ENCODE measurements at regions not wholly inside any gene's neighbourhood (a gene's known extent, or its start where the extent isn't known, plus 50 kb on each side); places are given as distances from the start of the nearest gene placed in this dataset.

DNA sequence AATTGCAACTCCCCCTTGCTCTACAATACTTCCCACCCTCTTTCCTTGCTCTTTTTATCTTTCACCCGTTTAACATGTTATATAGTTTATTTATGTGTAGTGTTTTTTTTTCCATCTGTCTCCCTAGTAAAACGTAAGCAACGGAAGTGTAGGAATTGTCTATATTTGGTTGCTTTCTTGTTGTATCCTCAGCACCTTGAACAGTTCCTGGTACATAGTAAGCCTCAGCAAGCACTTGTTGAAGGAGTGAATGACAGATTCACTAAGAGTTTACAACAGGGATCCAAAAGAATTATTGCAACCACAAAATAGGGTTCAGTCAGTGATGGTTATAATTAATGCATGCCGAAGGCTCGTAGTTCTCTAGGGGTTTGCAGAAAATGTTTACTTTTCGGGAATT is 242.7 kb downstream of the SAMD5 start:
- CTCF ChIA-PET, result no interaction called here
- Histone ChIP-seq H3K14ac (replicated peaks; ENCODE audit: low read depth, low read length) (no peak overlapping the region), H2AK9ac (replicated peaks; ENCODE audit: low read depth, low read length, poor library complexity) (no peak overlapping the region), H2AFZ (replicated peaks; ENCODE audit: low read length, poor library complexity) (no peak overlapping the region), H3K4me2 (ENCODE audit: low read depth, low read length) (no peak overlapping the region), H3K36me3 (ENCODE audit: control insufficient read depth, insufficient read depth, low read length) (no peaks in the 10 kb centered on the region), H3K27ac (ENCODE audit: insufficient read depth, low read length) (no peak overlapping the region), H4K91ac (ENCODE audit: insufficient read depth, low read depth, low read length) (no peak overlapping the region), H3K9me3 (ENCODE audit: control insufficient read depth, insufficient read depth, low read length) (no peaks in the 10 kb centered on the region), H3K4ac (ENCODE audit: low read depth, low read length) (no peak overlapping the region), H3K4me3 (ENCODE audit: insufficient read depth, low read depth, low read length) (no peak overlapping the region), H2BK5ac (ENCODE audit: low read depth, low read length, poor library complexity, severe bottlenecking) (no peak overlapping the region), H3K18ac (ENCODE audit: low read depth, low read length) (no peak overlapping the region), H3K27me3 (ENCODE audit: control insufficient read depth, insufficient read depth, low read length) (no peaks in the 10 kb centered on the region), H3K79me1 (ENCODE audit: low read depth in 1 of 2, low read length in 2 of 2) (no peaks in the 10 kb centered on the region), H3K23ac (ENCODE audit: low read depth, low read length) (no peak overlapping the region), H4K20me1 (ENCODE audit: insufficient read depth, low read length) (no peaks in the 10 kb centered on the region), H4K8ac (ENCODE audit: low read depth in 2 of 2, low read length in 2 of 2) (no peak overlapping the region), H3K56ac (ENCODE audit: extremely low read depth, insufficient read depth, low read length) (no peak overlapping the region), H3K4me1 (ENCODE audit: control insufficient read depth, insufficient read depth, low read length) (no peaks in the 10 kb centered on the region), H2BK20ac (ENCODE audit: low read depth, low read length) (no peak overlapping the region), H2BK120ac (ENCODE audit: low read depth, low read length) (no peak overlapping the region), H3K9me1 (ENCODE audit: insufficient read depth, low read length) (no peaks in the 10 kb centered on the region), H2AK5ac (ENCODE audit: low read depth, low read length) (no peak overlapping the region), H4K5ac (ENCODE audit: low read depth, low read length) (no peak overlapping the region), H2BK15ac (ENCODE audit: low read depth, low read length) (no peak overlapping the region), H3K9ac (ENCODE audit: low read depth, low read length) (no peak overlapping the region)
- no CpG with 5 or more reads among the region's 6 CpGs for WGBS, 2 experiments (ENCODE audit: extremely low coverage in 2 of 2, insufficient read length in 1 of 2)
- TF ChIP-seq SMC3 (IDR thresholded peaks at IDR 0.05; ENCODE audit: low read depth, low read length), result no peak
- no peak for TF ChIP-seq MXI1 (IDR thresholded peaks at IDR 0.05; ENCODE audit: borderline replicate concordance, low read depth, low read length)
- TF ChIP-seq MAFK (IDR thresholded peaks at IDR 0.05; ENCODE audit: low read depth, low read length), result no peak
- no peak for TF ChIP-seq RAD21 (IDR thresholded peaks at IDR 0.05; ENCODE audit: low read length)
- no peak for TF ChIP-seq MAZ (IDR thresholded peaks at IDR 0.05; ENCODE audit: borderline replicate concordance, low read depth, low read length)
- no peak for TF ChIP-seq NFE2L2 (IDR thresholded peaks at IDR 0.05; ENCODE audit: low read depth, low read length)
- TF ChIP-seq POLR2A (IDR thresholded peaks at IDR 0.05; ENCODE audit: low read depth, low read length), result no peak
- TF ChIP-seq, protein P1, sequence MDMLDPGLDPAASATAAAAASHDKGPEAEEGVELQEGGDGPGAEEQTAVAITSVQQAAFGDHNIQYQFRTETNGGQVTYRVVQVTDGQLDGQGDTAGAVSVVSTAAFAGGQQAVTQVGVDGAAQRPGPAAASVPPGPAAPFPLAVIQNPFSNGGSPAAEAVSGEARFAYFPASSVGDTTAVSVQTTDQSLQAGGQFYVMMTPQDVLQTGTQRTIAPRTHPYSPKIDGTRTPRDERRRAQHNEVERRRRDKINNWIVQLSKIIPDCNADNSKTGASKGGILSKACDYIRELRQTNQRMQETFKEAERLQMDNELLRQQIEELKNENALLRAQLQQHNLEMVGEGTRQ (IDR thresholded peaks at IDR 0.05; ENCODE audit: low read depth, low read length), result no peak
- TF ChIP-seq FOS (IDR thresholded peaks at IDR 0.05; ENCODE audit: low read depth, low read length), result no peak
- TF ChIP-seq RCOR1 (IDR thresholded peaks at IDR 0.05; ENCODE audit: insufficient replicate concordance, low read length), result no peak
- no peak for TF ChIP-seq RFX5 (IDR thresholded peaks at IDR 0.05; ENCODE audit: low read depth, low read length)
- no peak for TF ChIP-seq CHD1 (IDR thresholded peaks at IDR 0.05; ENCODE audit: low read depth, low read length)
- TF ChIP-seq CEBPB (IDR thresholded peaks at IDR 0.05; ENCODE audit: low read depth, low read length), result no peak
- in situ Hi-C loops (cut with MboI; ENCODE audit: low sequenced_read_pairs), result no loop called here
- DNase-seq (no peak), ATAC-seq (ENCODE audit: low read depth) (no peak)
- intact Hi-C loops (cut with micrococcal nuclease), result loop anchor here (2.0 to 10.0 kb wide), 3 partner anchors 20 to 414 kb away; partner anchors contain the start of gene SAMD5
- no TSS peak for BruUV-seq (replicated peaks)
- POLR2A ChIA-PET (ENCODE audit: unreplicated experiment), result no interaction called here
- dilution Hi-C loops (cut with HindIII; ENCODE audit: low sequenced_read_pairs, unreplicated experiment), result no loop called here

Data from IMR-90 (cell line).